ENCODE measurements at regions not wholly inside any gene's neighbourhood (a gene's known extent, or its start where the extent isn't known, plus 50 kb on each side); places are given as distances from the start of the nearest gene placed in this dataset.

- FAIRE-seq, result no peak
- 36% methylated on average over 2 of the region's 2 CpGs for WGBS (ENCODE audit: insufficient coverage, insufficient replicate concordance, low lambda C conversion rate, missing lambda C conversion rate)
- RAD21 ChIA-PET (ENCODE audit: unreplicated experiment), result no interaction called here
- in situ Hi-C loops (cut with MboI) (loop anchor here (10.0 kb wide), 1 partner anchor 1789 kb away; no protein-coding TSS in a partner anchor), intact Hi-C loops (cut with micrococcal nuclease; ENCODE audit: unreplicated experiment) (no loop called here)
- Histone ChIP-seq H4K20me1 (ENCODE audit: control insufficient read depth, insufficient read depth) (no peaks in the 10 kb centered on the region), H3K79me2 (ENCODE audit: control insufficient read depth, insufficient read depth, low read length) (no peaks in the 10 kb centered on the region), H3K27me3 (replicated peaks in 1 of 2; ENCODE audit: control insufficient read depth in 2 of 2, insufficient read depth in 2 of 2, low read length in 1 of 2) (no peaks in the 10 kb centered on the region), H2AFZ (ENCODE audit: control insufficient read depth, low read depth, low read length) (no peak overlapping the region), H3K9me3 (replicated peaks; ENCODE audit: control insufficient read depth, insufficient read depth, low read length) (no peaks in the 10 kb centered on the region), H3K4me3 (no peak overlapping the region), H3K4me1 (ENCODE audit: control insufficient read depth, insufficient read depth, low read length) (no peaks in the 10 kb centered on the region), H3K27ac (ENCODE audit: control insufficient read depth, insufficient read depth) (no peak overlapping the region), H3K9ac (ENCODE audit: control insufficient read depth, insufficient read depth, low read length) (no peak overlapping the region), H3K4me2 (ENCODE audit: control insufficient read depth, insufficient read depth) (no peak overlapping the region), H3K36me3 (ENCODE audit: control insufficient read depth in 2 of 2, insufficient read depth in 2 of 2, low read length in 1 of 2) (no peaks in the 10 kb centered on the region)
- SMC1A ChIA-PET (ENCODE audit: uncharacterized antibody, unreplicated experiment), result no interaction called here
- POLR2A ChIA-PET, result no interaction called here
- BruUV-seq (replicated peaks), result no TSS peak
- CTCF ChIA-PET, result interaction anchor here (0.7 kb wide), 1 partner anchor 1147 kb away, joined by 3 read pairs; no protein-coding TSS in a partner anchor
- DNase-seq (ENCODE audit: low read depth, low spot score), result no peak
- no peak for ATAC-seq
- TF ChIP-seq ATF3 (IDR thresholded peaks at IDR 0.05; ENCODE audit: borderline replicate concordance, extremely low read depth, low read depth, low read length), result no peak
- TF ChIP-seq RCOR1 (conservative IDR thresholded peaks at IDR 0.05; ENCODE audit: low read depth, low read length), result no peak
- TF ChIP-seq NFYB (IDR thresholded peaks at IDR 0.05; ENCODE audit: insufficient read depth, low read depth, low read length), result no peak
Measured at GRCh38 chr11:38784164-38784563, 2186.1 kb upstream of the RAG2 start.

DNA sequence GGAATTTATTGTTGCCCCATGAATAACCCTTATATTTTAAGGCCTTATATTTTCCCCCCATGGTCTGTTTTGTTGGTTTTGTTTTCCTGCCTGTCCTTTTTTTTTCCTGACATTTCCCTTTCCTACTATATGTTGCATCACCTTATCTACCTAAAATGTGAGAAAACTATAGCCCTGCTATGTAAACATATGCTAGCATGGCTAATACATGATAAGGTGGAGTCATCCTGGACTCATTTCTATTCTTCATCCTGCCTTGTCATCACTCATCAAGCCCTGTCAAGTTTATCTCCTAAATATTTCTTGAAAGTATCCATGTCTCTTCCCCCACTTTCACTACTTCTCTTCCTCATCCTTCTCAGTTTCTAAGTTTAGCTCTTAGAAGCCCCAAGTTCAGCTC, 2168.8 kb upstream of the RAG2 start:
- Histone ChIP-seq H3K4me2 (ENCODE audit: control insufficient read depth, insufficient read depth) (no peak overlapping the region), H4K20me1 (ENCODE audit: control insufficient read depth, insufficient read depth) (no peaks in the 10 kb centered on the region), H3K9me3 (replicated peaks; ENCODE audit: control insufficient read depth, insufficient read depth, low read length) (no peaks in the 10 kb centered on the region), H3K36me3 (ENCODE audit: control insufficient read depth in 2 of 2, insufficient read depth in 2 of 2, low read length in 1 of 2) (no peaks in the 10 kb centered on the region), H3K27me3 (replicated peaks in 1 of 2; ENCODE audit: control insufficient read depth in 2 of 2, insufficient read depth in 2 of 2, low read length in 1 of 2) (no peaks in the 10 kb centered on the region), H3K4me3 (no peak overlapping the region), H3K4me1 (ENCODE audit: control insufficient read depth, insufficient read depth, low read length) (no peaks in the 10 kb centered on the region), H3K9ac (ENCODE audit: control insufficient read depth, insufficient read depth, low read length) (no peak overlapping the region), H2AFZ (ENCODE audit: control insufficient read depth, low read depth, low read length) (no peak overlapping the region), H3K79me2 (ENCODE audit: control insufficient read depth, insufficient read depth, low read length) (no peaks in the 10 kb centered on the region), H3K27ac (ENCODE audit: control insufficient read depth, insufficient read depth) (no peak overlapping the region)
- no TSS peak for BruUV-seq (replicated peaks)
- no peak for DNase-seq (ENCODE audit: low read depth, low spot score)
- SMC1A ChIA-PET (ENCODE audit: uncharacterized antibody, unreplicated experiment), result no interaction called here
- intact Hi-C loops (cut with micrococcal nuclease; ENCODE audit: unreplicated experiment) (no loop called here), in situ Hi-C loops (cut with MboI) (no loop called here)
- no peak for ATAC-seq
- POLR2A ChIA-PET, result no interaction called here
- RAD21 ChIA-PET (ENCODE audit: unreplicated experiment), result no interaction called here
- FAIRE-seq, result no peak
- TF ChIP-seq KDM1A (IDR thresholded peaks at IDR 0.05; ENCODE audit: borderline replicate concordance), result no peak
- no peak for TF ChIP-seq SKIL (IDR thresholded peaks at IDR 0.05; ENCODE audit: low read depth, poor library complexity, severe bottlenecking)
- TF ChIP-seq DPF2 (IDR thresholded peaks at IDR 0.05), result no peak
- CTCF ChIA-PET, result no interaction called here

Measured in GM12878 (cell line).